Kidney (tissue), 13 donors: ENCODE measurements at regions not wholly inside any gene's neighbourhood (a gene's known extent, or its start where the extent isn't known, plus 50 kb on each side); places are given as distances from the start of the nearest gene placed in this dataset.
A peak's percentile ranks its signal among the peaks of the same experiment; 100 is the strongest.

Experiments used
- DNase-seq, 5 donors: peaks; one replicate each; pipeline ENCODE4 v3.0.0-alpha.2; 2013 to 2020
- FAIRE-seq: peaks from 2 replicates; lab custom pipeline; 2012; peaks lifted over from hg19 to GRCh38; lab: Jason Lieb, UNC
- H3K27ac ChIP-seq, 2 donors: one replicate each; pipeline ENCODE4 v1.7.0; 2013; ENCODE audit warnings: low read depth in 2 of 2, low read length in 2 of 2, inconsistent platforms in 1 of 2
- H3K27me3 ChIP-seq: one replicate; pipeline ENCODE4 v1.7.1; 2013; ENCODE audit warnings: low read length, inconsistent platforms; ENCODE audit not compliant: control insufficient read depth, insufficient read depth
- H3K36me3 ChIP-seq, 3 donors: one replicate each; pipeline versions ENCODE4 v1.7.0 to v1.7.1; 2013; ENCODE audit warnings: low read length in 3 of 3, control low read depth in 1 of 3, inconsistent platforms in 1 of 3; ENCODE audit not compliant: insufficient read depth in 3 of 3, control insufficient read depth in 2 of 3
- H3K4me1 ChIP-seq, 3 donors: one replicate each; pipeline versions ENCODE4 v1.7.0 to v1.7.1; 2013; ENCODE audit warnings: low read length in 3 of 3, inconsistent platforms in 1 of 3, low read depth in 1 of 3; ENCODE audit not compliant: control insufficient read depth in 2 of 3, insufficient read depth in 2 of 3
- H3K4me3 ChIP-seq, 3 donors: one replicate each; pipeline versions ENCODE4 v1.7.0 to v1.8.1; 2013; ENCODE audit warnings: low read length in 3 of 3, control low read depth in 1 of 3, inconsistent platforms in 1 of 3
- H3K9ac ChIP-seq, 3 donors: one replicate each; pipeline versions ENCODE4 v1.7.0 to v1.7.1; 2013; ENCODE audit warnings: low read length in 3 of 3, control low read depth in 1 of 3, inconsistent platforms in 1 of 3
- H3K9me3 ChIP-seq, 3 donors: one replicate each; pipeline versions ENCODE4 v1.7.0 to v1.7.1; 2013; ENCODE audit warnings: low read length in 3 of 3, control low read depth in 1 of 3, inconsistent platforms in 1 of 3; ENCODE audit not compliant: control insufficient read depth in 2 of 3, insufficient read depth in 1 of 3
- CTCF ChIP-seq: IDR thresholded peaks from 3 replicates; pipeline ENCODE4 v1.5.1; 2012; ENCODE audit warnings: mild to moderate bottlenecking, moderate library complexity, borderline replicate concordance; ENCODE audit not compliant: insufficient read depth; ENCODE audit errors: extremely low read depth
- intact Hi-C: fragments of 100-400 bp; cut with DNase I; formaldehyde crosslinking; loops from one replicate; pipeline ENCODE4 v1.11.1; 2022
- donor health status: control.
- donor health status: control.
- donor health status: control.
- donor health status: control.
- donor health status: control.
- donor health status: DM: yes; HTN: yes; CAD: no.
- donor health status: Normal renal cell carcinoma (clear cell type).

- FAIRE-seq (no peak), DNase-seq (peak in 1 of 5 donors; percentile 2)
- H3K36me3 ChIP-seq = no peaks in the 10 kb centered on the region
- H3K4me3 ChIP-seq = no peak overlapping the region
- no peaks in the 10 kb centered on the region for H3K4me1 ChIP-seq
- intact Hi-C loops = loop anchor here (10.0 kb wide), 1 partner anchor 287 kb away; no protein-coding TSS in a partner anchor
- no peak overlapping the region for H3K9ac ChIP-seq
- TF ChIP-seq CTCF = no peak
- no peaks in the 10 kb centered on the region for H3K9me3 ChIP-seq
- no peak overlapping the region for H3K27ac ChIP-seq
- no peaks in the 10 kb centered on the region for H3K27me3 ChIP-seq
These were observed 92.8 kb upstream of the SLC44A1 start for GRCh38 chr9:105151686-105151995.

- no peaks in the 10 kb centered on the region for H3K36me3 ChIP-seq
- DNase-seq = peak in 1 of 5 donors; percentile 2
- H3K4me3 ChIP-seq = no peak overlapping the region
- intact Hi-C loops = loop anchor here (10.0 kb wide), 1 partner anchor 290 kb away; no protein-coding TSS in a partner anchor
- TF ChIP-seq CTCF = no peak
- no peaks in the 10 kb centered on the region for H3K27me3 ChIP-seq
- no peak for FAIRE-seq
- no peak overlapping the region for H3K27ac ChIP-seq
- no peak overlapping the region for H3K9ac ChIP-seq
- H3K9me3 ChIP-seq = no peaks in the 10 kb centered on the region
- no peaks in the 10 kb centered on the region for H3K4me1 ChIP-seq
These were observed 89.7 kb upstream of the SLC44A1 start for GRCh38 chr9:105154723-105155191.

- Histone ChIP-seq H3K27me3 (no peaks in the 10 kb centered on the region), H3K36me3 (no peaks in the 10 kb centered on the region), H3K9ac (no peak overlapping the region), H3K9me3 (no peaks in the 10 kb centered on the region), H3K4me1 (no peaks in the 10 kb centered on the region), H3K27ac (no peak overlapping the region), H3K4me3 (no peak overlapping the region)
- FAIRE-seq (peak; percentile 83), DNase-seq (peak in 4 of 5 donors; percentile 54 to 85 (median 70))
- peak; percentile 49 for TF ChIP-seq CTCF
- intact Hi-C loops = loop anchor here (10.0 kb wide), 1 partner anchor 292 kb away; no protein-coding TSS in a partner anchor
These were observed 87.3 kb upstream of the SLC44A1 start for GRCh38 chr9:105157171-105157583.

GRCh38 chr9:105158020-105158419 is 86.4 kb upstream of the SLC44A1 start:
- no peaks in the 10 kb centered on the region for H3K9me3 ChIP-seq
- FAIRE-seq (no peak), DNase-seq (no peak)
- no peaks in the 10 kb centered on the region for H3K4me1 ChIP-seq
- intact Hi-C loops = loop anchor here (10.0 kb wide), 1 partner anchor 293 kb away; no protein-coding TSS in a partner anchor
- H3K4me3 ChIP-seq = no peak overlapping the region
- no peaks in the 10 kb centered on the region for H3K36me3 ChIP-seq
- no peak overlapping the region for H3K27ac ChIP-seq
- no peak for TF ChIP-seq CTCF
- H3K27me3 ChIP-seq = no peaks in the 10 kb centered on the region
- no peak overlapping the region for H3K9ac ChIP-seq
